ENCODE measurements at regions not wholly inside any gene's neighbourhood (a gene's known extent, or its start where the extent isn't known, plus 50 kb on each side); places are given as distances from the start of the nearest gene placed in this dataset.

DNA sequence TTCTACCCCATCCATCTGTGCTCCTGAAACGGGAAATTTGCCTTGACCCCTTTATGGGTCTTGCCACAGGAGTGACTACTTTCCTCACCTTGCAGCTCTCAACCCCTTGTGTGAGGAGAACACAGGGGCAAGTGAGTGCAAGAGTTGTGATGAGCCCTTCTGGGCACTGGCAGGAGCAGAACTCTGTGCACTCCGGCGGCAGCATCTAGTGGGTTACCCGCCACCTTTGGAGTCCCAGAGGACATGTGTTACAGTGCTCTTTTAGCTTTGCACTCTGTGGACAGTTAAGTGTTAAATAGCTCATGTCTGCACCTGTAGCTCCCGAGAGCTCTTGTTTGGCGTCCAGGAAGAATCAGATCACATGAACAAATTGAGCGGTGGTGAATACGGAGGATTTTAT is 940.2 kb downstream of the GRIK2 start:
- TF ChIP-seq, protein P1, sequence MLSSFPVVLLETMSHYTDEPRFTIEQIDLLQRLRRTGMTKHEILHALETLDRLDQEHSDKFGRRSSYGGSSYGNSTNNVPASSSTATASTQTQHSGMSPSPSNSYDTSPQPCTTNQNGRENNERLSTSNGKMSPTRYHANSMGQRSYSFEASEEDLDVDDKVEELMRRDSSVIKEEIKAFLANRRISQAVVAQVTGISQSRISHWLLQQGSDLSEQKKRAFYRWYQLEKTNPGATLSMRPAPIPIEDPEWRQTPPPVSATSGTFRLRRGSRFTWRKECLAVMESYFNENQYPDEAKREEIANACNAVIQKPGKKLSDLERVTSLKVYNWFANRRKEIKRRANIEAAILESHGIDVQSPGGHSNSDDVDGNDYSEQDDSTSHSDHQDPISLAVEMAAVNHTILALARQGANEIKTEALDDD (IDR thresholded peaks at IDR 0.05), result no peak
- TF ChIP-seq GABPA (tag; conservative IDR thresholded peaks at IDR 0.05; ENCODE audit: low read depth) (no peak), HDAC3 (IDR thresholded peaks at IDR 0.05; ENCODE audit: borderline replicate concordance, partially characterized antibody) (no peak), DNMT1 (IDR thresholded peaks at IDR 0.05) (no peak)
- TF ChIP-seq, protein P2, sequence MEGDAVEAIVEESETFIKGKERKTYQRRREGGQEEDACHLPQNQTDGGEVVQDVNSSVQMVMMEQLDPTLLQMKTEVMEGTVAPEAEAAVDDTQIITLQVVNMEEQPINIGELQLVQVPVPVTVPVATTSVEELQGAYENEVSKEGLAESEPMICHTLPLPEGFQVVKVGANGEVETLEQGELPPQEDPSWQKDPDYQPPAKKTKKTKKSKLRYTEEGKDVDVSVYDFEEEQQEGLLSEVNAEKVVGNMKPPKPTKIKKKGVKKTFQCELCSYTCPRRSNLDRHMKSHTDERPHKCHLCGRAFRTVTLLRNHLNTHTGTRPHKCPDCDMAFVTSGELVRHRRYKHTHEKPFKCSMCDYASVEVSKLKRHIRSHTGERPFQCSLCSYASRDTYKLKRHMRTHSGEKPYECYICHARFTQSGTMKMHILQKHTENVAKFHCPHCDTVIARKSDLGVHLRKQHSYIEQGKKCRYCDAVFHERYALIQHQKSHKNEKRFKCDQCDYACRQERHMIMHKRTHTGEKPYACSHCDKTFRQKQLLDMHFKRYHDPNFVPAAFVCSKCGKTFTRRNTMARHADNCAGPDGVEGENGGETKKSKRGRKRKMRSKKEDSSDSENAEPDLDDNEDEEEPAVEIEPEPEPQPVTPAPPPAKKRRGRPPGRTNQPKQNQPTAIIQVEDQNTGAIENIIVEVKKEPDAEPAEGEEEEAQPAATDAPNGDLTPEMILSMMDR (IDR thresholded peaks at IDR 0.05 in 2 of 3, conservative IDR thresholded peaks at IDR 0.05 in 1 of 3; ENCODE audit: insufficient read depth in 2 of 3, low read depth in 1 of 3, low read length in 3 of 3), result no peak
